SK-N-SH (cell line): ENCODE measurements at regions not wholly inside any gene's neighbourhood (a gene's known extent, or its start where the extent isn't known, plus 50 kb on each side); places are given as distances from the start of the nearest gene placed in this dataset.

Experiments used
- CTCF ChIA-PET: fragments of 300-600, 350-600 bp; formaldehyde crosslinking; extraction: SDS; loops from one replicate; lab custom pipeline; 2021; lab: Yijun Ruan, JAX
- POLR2A ChIA-PET: fragments of 350-600 bp; sonication (Branson Sonifier 250); formaldehyde crosslinking; extraction: SDS; loops from one replicate; lab custom pipeline; 2020; ENCODE audit warnings: antibody characterized with exemption, inconsistent platforms; lab: Yijun Ruan, JAX
- DNase-seq: peaks from one replicate; pipeline ENCODE4 v3.0.0; 2012
- H2AFZ ChIP-seq: fragments of 200-600 bp; sonication (generic); 2 replicates; pipeline ENCODE4 v1.8.1; 2016; ENCODE audit warnings: antibody characterized with exemption, mild to moderate bottlenecking, low read depth
- H3F3A ChIP-seq: fragments of 200-600 bp; sonication (generic); replicated peaks from 2 replicates; pipeline ENCODE3; 2016; ENCODE audit warnings: antibody characterized with exemption, mild to moderate bottlenecking; ENCODE audit not compliant: insufficient read depth
- H3K27ac ChIP-seq, 2 experiments: fragments of 200-500 bp in 1 of 2; fragments of 200-600 bp in 1 of 2; sonication (Bioruptor generic) in 1 of 2; sonication (generic), shearing (Covaris generic) in 1 of 2; 2 replicates each; pipeline versions ENCODE4 v1.5.1 to v1.6.1; 2014 to 2016; ENCODE audit warnings: low read depth in 2 of 2, inconsistent platforms in 1 of 2, low read length in 1 of 2, mild to moderate bottlenecking in 1 of 2, mixed read lengths in 1 of 2
- H3K27me3 ChIP-seq: fragments of 200-600 bp; sonication (generic), shearing (Covaris generic); 2 replicates; pipeline ENCODE4 v1.6.1; 2016; ENCODE audit warnings: mixed run types; ENCODE audit not compliant: insufficient read depth
- H3K36me3 ChIP-seq, 2 experiments: fragments of 200-500 bp in 1 of 2; fragments of 200-600 bp in 1 of 2; sonication (Bioruptor generic) in 1 of 2; sonication (generic) in 1 of 2; replicated peaks in 1 of 2; 2 replicates each; pipeline versions ENCODE3 to v1.5.1; 2014 to 2016; ENCODE audit warnings: low read length in 1 of 2, mild to moderate bottlenecking in 1 of 2; ENCODE audit not compliant: insufficient read depth in 2 of 2, control insufficient read depth in 1 of 2
- H3K4me1 ChIP-seq, 2 experiments: fragments of 200-500 bp in 1 of 2; fragments of 200-600 bp in 1 of 2; sonication (Bioruptor generic) in 1 of 2; sonication (generic), shearing (Covaris generic) in 1 of 2; 2 replicates each; pipeline versions ENCODE4 v1.5.1 to v1.6.1; 2014 to 2016; ENCODE audit warnings: low read depth in 1 of 2, low read length in 1 of 2, mixed run types in 1 of 2; ENCODE audit not compliant: insufficient read depth in 2 of 2, control insufficient read depth in 1 of 2
- H3K4me2 ChIP-seq: fragments of 200-600 bp; sonication (generic), shearing (Covaris generic); 2 replicates; pipeline ENCODE4 v1.6.1; 2017; ENCODE audit warnings: mixed run types
- H3K4me3 ChIP-seq, 2 experiments: fragments of 200-500 bp in 1 of 2; fragments of 200-600 bp in 1 of 2; sonication (Bioruptor generic) in 1 of 2; sonication (generic), shearing (Covaris generic) in 1 of 2; 2 replicates each; pipeline versions ENCODE4 v1.5.1 to v1.8.1; 2014 to 2016; ENCODE audit warnings: low read depth in 2 of 2, inconsistent platforms in 1 of 2, low read length in 1 of 2, mild to moderate bottlenecking in 1 of 2, mixed read lengths in 1 of 2, moderate library complexity in 1 of 2
- H3K79me2 ChIP-seq: fragments of 200-600 bp; sonication (generic); 2 replicates; pipeline ENCODE4 v1.8.1; 2017; ENCODE audit warnings: mild to moderate bottlenecking; ENCODE audit not compliant: insufficient read depth
- H3K9ac ChIP-seq: fragments of 200-600 bp; sonication (generic); 2 replicates; pipeline ENCODE4 v1.6.1; 2017; ENCODE audit warnings: mixed run types
- H3K9me2 ChIP-seq: fragments of 200-600 bp; sonication (generic); 2 replicates; pipeline ENCODE4 v1.6.1; 2017; ENCODE audit warnings: mixed run types
- H3K9me3 ChIP-seq: fragments of 200-600 bp; sonication (generic); 2 replicates; pipeline ENCODE4 v1.6.1; 2017; ENCODE audit warnings: mixed run types, mild to moderate bottlenecking, moderate library complexity
- H4K20me1 ChIP-seq: fragments of 200-600 bp; sonication (generic); 2 replicates; pipeline ENCODE4 v1.6.1; 2017; ENCODE audit warnings: mild to moderate bottlenecking, mixed run types; ENCODE audit not compliant: insufficient read depth
- EP300 ChIP-seq, 2 experiments: IDR thresholded peaks; 2 replicates each; pipeline versions ENCODE4 v1.4.0 to v1.6.1; 2012; ENCODE audit warnings: borderline replicate concordance in 1 of 2, low read depth in 1 of 2, low read length in 1 of 2
- EZH2phosphoT487 ChIP-seq: fragments of 200-600 bp; sonication (generic); IDR thresholded peaks from 2 replicates; pipeline ENCODE4 v1.6.1; 2017; ENCODE audit warnings: low read depth, mixed run types, mild to moderate bottlenecking, antibody characterized with exemption, moderate library complexity, borderline replicate concordance
- FOXJ3 ChIP-seq: sonication (generic); formaldehyde crosslinking; IDR thresholded peaks from 2 replicates; pipeline ENCODE4 v1.5.1; 2020; ENCODE audit warnings: mild to moderate bottlenecking, missing genetic modification reagents
- GABPA ChIP-seq: IDR thresholded peaks from 2 replicates; pipeline ENCODE4 v1.4.0; 2012; ENCODE audit warnings: low read depth, mild to moderate bottlenecking
- GATA2 ChIP-seq: sonication (generic); formaldehyde crosslinking; IDR thresholded peaks from 2 replicates; pipeline ENCODE4 v1.5.0; 2020; ENCODE audit warnings: mild to moderate bottlenecking, missing genetic modification reagents
- NFIC ChIP-seq: IDR thresholded peaks from 2 replicates; pipeline ENCODE4 v1.4.0; 2012; ENCODE audit warnings: borderline replicate concordance
- RXRA ChIP-seq: IDR thresholded peaks from 2 replicates; pipeline ENCODE4 v1.4.0; 2012; ENCODE audit warnings: low read depth, mild to moderate bottlenecking, borderline replicate concordance
- SIN3A ChIP-seq: IDR thresholded peaks from 2 replicates; pipeline ENCODE4 v1.6.1; 2012; ENCODE audit warnings: low read depth, mild to moderate bottlenecking, low read length, moderate library complexity, borderline replicate concordance
- SMC3 ChIP-seq: IDR thresholded peaks from 2 replicates; pipeline ENCODE4 v1.6.1; 2012; ENCODE audit warnings: low read depth, low read length, improper control_type of control experiment
- YY1 ChIP-seq: IDR thresholded peaks from 2 replicates; pipeline ENCODE4 v1.4.0; 2012; ENCODE audit warnings: low read depth, mild to moderate bottlenecking
- WGBS: methylation state at CpG from one replicate; pipeline ENCODE4 v1.1.6; 2017; ENCODE audit warnings: low lambda C conversion rate; 5-methylcytosine and 5-hydroxymethylcytosine counted together
- TF ChIP-seq, protein P1 (sequence below): IDR thresholded peaks from 2 replicates; pipeline ENCODE4 v1.6.1; 2012; ENCODE audit warnings: mild to moderate bottlenecking, low read depth, low read length, moderate library complexity
- TF ChIP-seq, protein P2 (sequence below): IDR thresholded peaks from 2 replicates; pipeline ENCODE4; 2012
- TF ChIP-seq, protein P3 (sequence below): IDR thresholded peaks from 2 replicates; pipeline ENCODE4 v1.4.0; 2012; ENCODE audit warnings: low read depth, borderline replicate concordance
- TF ChIP-seq, protein P4 (sequence below): fragments of 150-350 bp; IDR thresholded peaks from 2 replicates; pipeline ENCODE4 v1.6.1; 2016; ENCODE audit warnings: mild to moderate bottlenecking, low read depth, low read length

DNA sequence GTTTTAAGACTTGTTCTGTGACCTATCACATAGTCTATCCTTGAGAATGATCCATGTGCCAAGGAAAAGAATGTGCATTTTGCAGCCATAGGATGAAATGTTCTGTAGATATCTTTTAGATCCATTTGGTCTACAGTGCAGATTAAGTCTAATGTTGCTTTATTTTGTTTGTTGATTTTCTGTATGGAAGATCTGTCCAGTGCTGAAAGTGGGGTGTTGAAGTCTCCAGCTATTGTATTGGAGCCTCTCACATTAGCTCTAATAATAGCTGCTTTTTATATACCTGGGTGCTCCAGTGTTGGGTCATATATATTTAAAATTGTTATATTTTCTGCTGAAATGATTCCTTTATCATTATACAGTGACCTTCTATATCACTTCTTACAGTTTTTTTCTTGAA, 155.6 kb upstream of the MON1B start (continued):
- TF ChIP-seq, protein P1, sequence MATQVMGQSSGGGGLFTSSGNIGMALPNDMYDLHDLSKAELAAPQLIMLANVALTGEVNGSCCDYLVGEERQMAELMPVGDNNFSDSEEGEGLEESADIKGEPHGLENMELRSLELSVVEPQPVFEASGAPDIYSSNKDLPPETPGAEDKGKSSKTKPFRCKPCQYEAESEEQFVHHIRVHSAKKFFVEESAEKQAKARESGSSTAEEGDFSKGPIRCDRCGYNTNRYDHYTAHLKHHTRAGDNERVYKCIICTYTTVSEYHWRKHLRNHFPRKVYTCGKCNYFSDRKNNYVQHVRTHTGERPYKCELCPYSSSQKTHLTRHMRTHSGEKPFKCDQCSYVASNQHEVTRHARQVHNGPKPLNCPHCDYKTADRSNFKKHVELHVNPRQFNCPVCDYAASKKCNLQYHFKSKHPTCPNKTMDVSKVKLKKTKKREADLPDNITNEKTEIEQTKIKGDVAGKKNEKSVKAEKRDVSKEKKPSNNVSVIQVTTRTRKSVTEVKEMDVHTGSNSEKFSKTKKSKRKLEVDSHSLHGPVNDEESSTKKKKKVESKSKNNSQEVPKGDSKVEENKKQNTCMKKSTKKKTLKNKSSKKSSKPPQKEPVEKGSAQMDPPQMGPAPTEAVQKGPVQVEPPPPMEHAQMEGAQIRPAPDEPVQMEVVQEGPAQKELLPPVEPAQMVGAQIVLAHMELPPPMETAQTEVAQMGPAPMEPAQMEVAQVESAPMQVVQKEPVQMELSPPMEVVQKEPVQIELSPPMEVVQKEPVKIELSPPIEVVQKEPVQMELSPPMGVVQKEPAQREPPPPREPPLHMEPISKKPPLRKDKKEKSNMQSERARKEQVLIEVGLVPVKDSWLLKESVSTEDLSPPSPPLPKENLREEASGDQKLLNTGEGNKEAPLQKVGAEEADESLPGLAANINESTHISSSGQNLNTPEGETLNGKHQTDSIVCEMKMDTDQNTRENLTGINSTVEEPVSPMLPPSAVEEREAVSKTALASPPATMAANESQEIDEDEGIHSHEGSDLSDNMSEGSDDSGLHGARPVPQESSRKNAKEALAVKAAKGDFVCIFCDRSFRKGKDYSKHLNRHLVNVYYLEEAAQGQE, result no peak
- TF ChIP-seq, protein P2, sequence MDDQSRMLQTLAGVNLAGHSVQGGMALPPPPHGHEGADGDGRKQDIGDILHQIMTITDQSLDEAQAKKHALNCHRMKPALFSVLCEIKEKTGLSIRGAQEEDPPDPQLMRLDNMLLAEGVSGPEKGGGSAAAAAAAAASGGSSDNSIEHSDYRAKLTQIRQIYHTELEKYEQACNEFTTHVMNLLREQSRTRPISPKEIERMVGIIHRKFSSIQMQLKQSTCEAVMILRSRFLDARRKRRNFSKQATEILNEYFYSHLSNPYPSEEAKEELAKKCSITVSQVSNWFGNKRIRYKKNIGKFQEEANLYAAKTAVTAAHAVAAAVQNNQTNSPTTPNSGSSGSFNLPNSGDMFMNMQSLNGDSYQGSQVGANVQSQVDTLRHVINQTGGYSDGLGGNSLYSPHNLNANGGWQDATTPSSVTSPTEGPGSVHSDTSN, result no peak
- no peak for TF ChIP-seq FOXJ3 (CRISPR knock-in tag)

DNA sequence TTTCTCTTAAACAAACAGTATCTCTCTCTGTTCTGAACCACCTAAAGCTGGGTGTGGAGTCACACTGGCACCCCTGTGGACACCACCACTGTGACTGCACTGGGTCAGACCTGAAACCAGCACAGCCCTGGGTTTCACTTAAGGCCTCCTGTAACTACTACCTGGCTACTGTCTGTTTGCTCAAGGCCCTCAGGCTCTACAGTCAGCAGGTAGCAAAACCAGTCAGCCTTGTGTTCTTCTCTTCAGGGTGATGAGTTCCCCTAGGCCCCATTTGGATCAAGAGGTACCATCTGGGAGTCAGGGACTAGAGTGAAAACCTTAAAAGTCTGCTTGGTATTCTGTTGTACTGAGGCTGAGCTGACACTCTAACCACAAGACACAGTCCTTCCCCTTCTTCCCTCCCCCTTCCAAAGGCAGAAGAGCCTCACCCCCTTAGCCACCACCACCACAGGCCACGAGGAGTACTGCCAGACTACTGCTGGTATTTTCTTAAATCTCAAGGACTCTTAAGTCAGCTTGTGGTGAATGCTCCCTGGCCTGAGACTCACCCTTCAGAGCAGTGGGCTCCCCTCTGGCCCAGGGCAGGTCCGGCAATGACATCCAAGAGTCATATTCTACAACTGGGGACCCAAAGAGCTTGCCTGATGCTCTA, 153.2 kb upstream of the MON1B start:
- H3K9me3 ChIP-seq, result no peaks in the 10 kb centered on the region
- H2AFZ ChIP-seq, result no peak overlapping the region
- CTCF ChIA-PET, result interaction anchor here (0.8 to 1.0 kb wide), 2 partner anchors 134 to 385 kb away, joined by 4 read pairs; no protein-coding TSS in a partner anchor
- no peaks in the 10 kb centered on the region; a peak in 1 of 4 replicates for H3K4me1 ChIP-seq
- no peaks in the 10 kb centered on the region for H3F3A ChIP-seq
- H3K4me3 ChIP-seq, result no peak overlapping the region
- 31% methylated on average over 2 of the region's 2 CpGs for WGBS
- no peak overlapping the region for H3K4me2 ChIP-seq
- H3K79me2 ChIP-seq, result no peaks in the 10 kb centered on the region
- no peaks in the 10 kb centered on the region for H3K36me3 ChIP-seq
- no peaks in the 10 kb centered on the region for H3K9me2 ChIP-seq
- no peak for DNase-seq
- no peaks in the 10 kb centered on the region for H4K20me1 ChIP-seq
- POLR2A ChIA-PET, result interaction anchor here (0.6 kb wide), 1 partner anchor 175 kb away, joined by 4 read pairs; no protein-coding TSS in a partner anchor
- H3K27me3 ChIP-seq, result no peaks in the 10 kb centered on the region
- no peak overlapping the region for H3K9ac ChIP-seq
- H3K27ac ChIP-seq, result no peak overlapping the region
- TF ChIP-seq EP300 (IDR thresholded peaks at IDR 0.05; ENCODE audit: borderline replicate concordance in 1 of 2, low read depth in 1 of 2, low read length in 1 of 2) (no peak), SMC3 (no peak), GABPA (no peak), RXRA (no peak), YY1 (no peak), EZH2phosphoT487 (no peak), NFIC (no peak), SIN3A (no peak), GATA2 (CRISPR knock-in tag) (no peak)
- TF ChIP-seq, protein P2, result no peak
- TF ChIP-seq, protein P3, sequence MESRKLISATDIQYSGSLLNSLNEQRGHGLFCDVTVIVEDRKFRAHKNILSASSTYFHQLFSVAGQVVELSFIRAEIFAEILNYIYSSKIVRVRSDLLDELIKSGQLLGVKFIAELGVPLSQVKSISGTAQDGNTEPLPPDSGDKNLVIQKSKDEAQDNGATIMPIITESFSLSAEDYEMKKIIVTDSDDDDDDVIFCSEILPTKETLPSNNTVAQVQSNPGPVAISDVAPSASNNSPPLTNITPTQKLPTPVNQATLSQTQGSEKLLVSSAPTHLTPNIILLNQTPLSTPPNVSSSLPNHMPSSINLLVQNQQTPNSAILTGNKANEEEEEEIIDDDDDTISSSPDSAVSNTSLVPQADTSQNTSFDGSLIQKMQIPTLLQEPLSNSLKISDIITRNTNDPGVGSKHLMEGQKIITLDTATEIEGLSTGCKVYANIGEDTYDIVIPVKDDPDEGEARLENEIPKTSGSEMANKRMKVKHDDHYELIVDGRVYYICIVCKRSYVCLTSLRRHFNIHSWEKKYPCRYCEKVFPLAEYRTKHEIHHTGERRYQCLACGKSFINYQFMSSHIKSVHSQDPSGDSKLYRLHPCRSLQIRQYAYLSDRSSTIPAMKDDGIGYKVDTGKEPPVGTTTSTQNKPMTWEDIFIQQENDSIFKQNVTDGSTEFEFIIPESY, result no peak
- TF ChIP-seq, protein P4, sequence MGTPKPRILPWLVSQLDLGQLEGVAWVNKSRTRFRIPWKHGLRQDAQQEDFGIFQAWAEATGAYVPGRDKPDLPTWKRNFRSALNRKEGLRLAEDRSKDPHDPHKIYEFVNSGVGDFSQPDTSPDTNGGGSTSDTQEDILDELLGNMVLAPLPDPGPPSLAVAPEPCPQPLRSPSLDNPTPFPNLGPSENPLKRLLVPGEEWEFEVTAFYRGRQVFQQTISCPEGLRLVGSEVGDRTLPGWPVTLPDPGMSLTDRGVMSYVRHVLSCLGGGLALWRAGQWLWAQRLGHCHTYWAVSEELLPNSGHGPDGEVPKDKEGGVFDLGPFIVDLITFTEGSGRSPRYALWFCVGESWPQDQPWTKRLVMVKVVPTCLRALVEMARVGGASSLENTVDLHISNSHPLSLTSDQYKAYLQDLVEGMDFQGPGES, result no peak
- TF ChIP-seq, protein P1, result no peak
